CD8-positive, alpha-beta memory T cell (primary cell): ENCODE measurements at regions not wholly inside any gene's neighbourhood (a gene's known extent, or its start where the extent isn't known, plus 50 kb on each side); places are given as distances from the start of the nearest gene placed in this dataset.
A peak's percentile ranks its signal among the peaks of the same experiment; 100 is the strongest.
"Not testable (repeated sequence)": the region's sequence is repeated elsewhere in the genome, so short reads cannot be mapped to it uniquely, and the experiment has no call there.

ENCODE experiments used
- CTCF ChIA-PET: fragments of 350-600 bp; sonication (Branson Sonifier 250); formaldehyde crosslinking; loops from one replicate; lab custom pipeline; 2021; ENCODE audit warnings: antibody characterized with exemption; lab: Charles Lee
- POLR2A ChIA-PET: fragments of 350-600 bp; sonication (Branson Sonifier 250); formaldehyde crosslinking; loops from one replicate; lab custom pipeline; 2021; ENCODE audit warnings: antibody characterized with exemption; lab: Charles Lee
- DNase-seq, 5 donors: peaks; one replicate each; pipeline versions ENCODE4 v3.0.0 to v3.0.0-alpha.2; 2020 to 2022; ENCODE audit warnings: mixed read lengths in 1 of 5
- H3K27ac ChIP-seq: one replicate; pipeline ENCODE4 v1.7.0; 2013; ENCODE audit warnings: low read depth, mild to moderate bottlenecking, low read length, moderate library complexity
- H3K27me3 ChIP-seq: 2 replicates; pipeline ENCODE4 v1.7.0; 2013; ENCODE audit warnings: low read length, mild to moderate bottlenecking; ENCODE audit not compliant: insufficient read depth, poor library complexity, severe bottlenecking
- H3K36me3 ChIP-seq: 2 replicates; pipeline ENCODE4 v1.7.0; 2013; ENCODE audit warnings: mild to moderate bottlenecking, low read length, moderate library complexity; ENCODE audit not compliant: insufficient read depth
- H3K4me1 ChIP-seq: 2 replicates; pipeline ENCODE4 v1.7.0; 2013; ENCODE audit warnings: mild to moderate bottlenecking, low read length, moderate library complexity; ENCODE audit not compliant: insufficient read depth
- H3K4me3 ChIP-seq: 2 replicates; pipeline ENCODE4 v1.7.0; 2013; ENCODE audit warnings: mild to moderate bottlenecking, low read length
- H3K9me3 ChIP-seq: 2 replicates; pipeline ENCODE4 v1.7.0; 2013; ENCODE audit warnings: mild to moderate bottlenecking, low read length
- H3K27ac Mint-ChIP-seq, 8 donors: one replicate each; pipeline ENCODE4 v1.8.0; 2020 to 2021; ENCODE audit warnings: mixed read lengths in 8 of 8, mild to moderate bottlenecking in 6 of 8, inconsistent platforms in 3 of 8, moderate library complexity in 3 of 8
- H3K27me3 Mint-ChIP-seq, 2 donors: one replicate each; pipeline ENCODE4 v1.8.0; 2020 to 2021; ENCODE audit warnings: mixed read lengths in 2 of 2, mild to moderate bottlenecking in 1 of 2, moderate library complexity in 1 of 2
- H3K36me3 Mint-ChIP-seq, 3 donors: one replicate each; pipeline ENCODE4 v1.8.0; 2020 to 2021; ENCODE audit warnings: mixed read lengths in 3 of 3, inconsistent platforms in 1 of 3, mild to moderate bottlenecking in 1 of 3
- H3K4me1 Mint-ChIP-seq, 3 donors: one replicate each; pipeline ENCODE4 v1.8.0; 2020 to 2021; ENCODE audit warnings: mixed read lengths in 3 of 3, inconsistent platforms in 1 of 3, mild to moderate bottlenecking in 1 of 3
- H3K4me3 Mint-ChIP-seq, 7 donors: one replicate each; pipeline ENCODE4 v1.8.0; 2020 to 2021; ENCODE audit warnings: mixed read lengths in 7 of 7, mild to moderate bottlenecking in 6 of 7, moderate library complexity in 4 of 7, inconsistent platforms in 2 of 7
- H3K9me3 Mint-ChIP-seq, 5 donors: one replicate each; pipeline ENCODE4 v1.8.0; 2020 to 2022; ENCODE audit warnings: mixed read lengths in 5 of 5, mild to moderate bottlenecking in 3 of 5, moderate library complexity in 2 of 5, inconsistent platforms in 1 of 5

- ChIA-PET CTCF (no interaction called here), POLR2A (no interaction called here)
- Mint-ChIP-seq H3K27me3 (no peaks in the 10 kb centered on the region), H3K36me3 (no peaks in the 10 kb centered on the region), H3K9me3 (peaks cover 0 to 4% (median 3%) of the 10 kb centered on the region in 5 donors), H3K4me1 (no peaks in the 10 kb centered on the region), H3K4me3 (no peak overlapping the region), H3K27ac (no peak overlapping the region)
- Histone ChIP-seq H3K4me3 (no peak overlapping the region), H3K36me3 (no peaks in the 10 kb centered on the region), H3K9me3 (no peaks in the 10 kb centered on the region), H3K27me3 (no peaks in the 10 kb centered on the region), H3K27ac (no peak overlapping the region), H3K4me1 (no peaks in the 10 kb centered on the region)
- no peak for DNase-seq
These were observed 212.4 kb upstream of the SPAG17 start for GRCh38 chr1:118397496-118397859.

- Mint-ChIP-seq H3K27ac (no peak overlapping the region), H3K4me3 (no peak overlapping the region), H3K36me3 (no peaks in the 10 kb centered on the region), H3K9me3 (peaks cover 0 to 4% (median 3%) of the 10 kb centered on the region in 5 donors), H3K27me3 (no peaks in the 10 kb centered on the region), H3K4me1 (no peaks in the 10 kb centered on the region)
- Histone ChIP-seq H3K9me3 (no peaks in the 10 kb centered on the region), H3K4me3 (no peak overlapping the region), H3K4me1 (no peaks in the 10 kb centered on the region), H3K27ac (no peak overlapping the region), H3K36me3 (no peaks in the 10 kb centered on the region), H3K27me3 (no peaks in the 10 kb centered on the region)
- CTCF ChIA-PET = no interaction called here
- no peak for DNase-seq
- POLR2A ChIA-PET = no interaction called here
These were observed 211.9 kb upstream of the SPAG17 start for GRCh38 chr1:118396829-118397495.

- no peaks in the 10 kb centered on the region for H3K27me3 Mint-ChIP-seq
These were observed 211.3 kb upstream of the SPAG17 start for GRCh38 chr1:118396279-118396678.

GRCh38 chr1:118395430-118395991 lies 210.5 kb upstream of the SPAG17 start:
- Histone ChIP-seq H3K27ac (no peak overlapping the region), H3K36me3 (no peaks in the 10 kb centered on the region), H3K4me3 (no peak overlapping the region), H3K9me3 (no peaks in the 10 kb centered on the region), H3K27me3 (no peaks in the 10 kb centered on the region), H3K4me1 (no peaks in the 10 kb centered on the region)
- no peaks in the 10 kb centered on the region for H3K36me3 Mint-ChIP-seq
- DNase-seq = no peak
- no peaks in the 10 kb centered on the region for H3K4me1 Mint-ChIP-seq
- no peaks in the 10 kb centered on the region for H3K27me3 Mint-ChIP-seq
- H3K9me3 Mint-ChIP-seq = peaks cover 0 to 4% (median 3%) of the 10 kb centered on the region in 5 donors
- ChIA-PET CTCF (no interaction called here), POLR2A (no interaction called here)
- no peak overlapping the region for H3K27ac Mint-ChIP-seq
- H3K4me3 Mint-ChIP-seq = no peak overlapping the region

More at GRCh38 chr1:118396279-118396678, 211.3 kb upstream of the SPAG17 start:
- POLR2A ChIA-PET = no interaction called here
- no peaks in the 10 kb centered on the region for H3K27me3 ChIP-seq
- no peak overlapping the region for H3K4me3 ChIP-seq
- Mint-ChIP-seq H3K4me3 (no peak overlapping the region), H3K4me1 (no peaks in the 10 kb centered on the region), H3K9me3 (peaks cover 0 to 4% (median 3%) of the 10 kb centered on the region in 5 donors), H3K36me3 (no peaks in the 10 kb centered on the region), H3K27ac (no peak overlapping the region)
- DNase-seq = no peak
- H3K4me1 ChIP-seq = no peaks in the 10 kb centered on the region
- no peaks in the 10 kb centered on the region for H3K9me3 ChIP-seq
- H3K36me3 ChIP-seq = no peaks in the 10 kb centered on the region
- CTCF ChIA-PET = no interaction called here
- no peak overlapping the region for H3K27ac ChIP-seq

- Histone ChIP-seq H3K4me3 (no peak overlapping the region), H3K36me3 (no peaks in the 10 kb centered on the region), H3K27ac (no peak overlapping the region), H3K9me3 (no peaks in the 10 kb centered on the region), H3K4me1 (no peaks in the 10 kb centered on the region), H3K27me3 (no peaks in the 10 kb centered on the region)
- no peaks in the 10 kb centered on the region for H3K36me3 Mint-ChIP-seq
- H3K27me3 Mint-ChIP-seq = no peaks in the 10 kb centered on the region
- ChIA-PET POLR2A (no interaction called here), CTCF (no interaction called here)
- peaks cover 0 to 3% (median 0%) of the 10 kb centered on the region in 5 donors for H3K9me3 Mint-ChIP-seq
- H3K4me3 Mint-ChIP-seq = no peak overlapping the region
- no peaks in the 10 kb centered on the region for H3K4me1 Mint-ChIP-seq
- no peak overlapping the region for H3K27ac Mint-ChIP-seq
- DNase-seq = no peak
These were observed 205.9 kb upstream of the SPAG17 start for GRCh38 chr1:118390955-118391354.

GRCh38 chr1:118388301-118388959 lies 203.4 kb upstream of the SPAG17 start:
- Mint-ChIP-seq H3K4me1 (no peaks in the 10 kb centered on the region), H3K27ac (no peak overlapping the region), H3K4me3 (no peak overlapping the region), H3K36me3 (no peaks in the 10 kb centered on the region), H3K27me3 (no peaks in the 10 kb centered on the region), H3K9me3 (peaks cover 0 to 3% (median 0%) of the 10 kb centered on the region in 5 donors)
- Histone ChIP-seq H3K27me3 (no peaks in the 10 kb centered on the region), H3K36me3 (no peaks in the 10 kb centered on the region), H3K27ac (no peak overlapping the region), H3K9me3 (no peaks in the 10 kb centered on the region), H3K4me3 (no peak overlapping the region), H3K4me1 (no peaks in the 10 kb centered on the region)
- POLR2A ChIA-PET = no interaction called here
- no peak for DNase-seq
- CTCF ChIA-PET = no interaction called here

GRCh38 chr1:118381197-118381869 lies 196.3 kb upstream of the SPAG17 start:
- no peak for DNase-seq
- Mint-ChIP-seq H3K9me3 (peaks cover 3 to 10% (median 7%) of the 10 kb centered on the region in 5 donors), H3K27ac (peak overlapping the region in 1 of 8 donors; percentile 43), H3K36me3 (no peaks in the 10 kb centered on the region), H3K27me3 (no peaks in the 10 kb centered on the region), H3K4me1 (no peaks in the 10 kb centered on the region), H3K4me3 (no peak overlapping the region)
- no peaks in the 10 kb centered on the region for H3K36me3 ChIP-seq
- no peak overlapping the region for H3K27ac ChIP-seq
- H3K9me3 ChIP-seq = no peaks in the 10 kb centered on the region
- ChIA-PET CTCF (no interaction called here), POLR2A (no interaction called here)
- H3K27me3 ChIP-seq = no peaks in the 10 kb centered on the region
- no peaks in the 10 kb centered on the region for H3K4me1 ChIP-seq
- no peak overlapping the region for H3K4me3 ChIP-seq

GRCh38 chr1:118377183-118377582 lies 192.2 kb upstream of the SPAG17 start:
- H3K9me3 ChIP-seq, H3K4me1 ChIP-seq, H3K27me3 ChIP-seq, H3K27ac Mint-ChIP-seq, H3K36me3 Mint-ChIP-seq, H3K36me3 ChIP-seq, H3K27me3 Mint-ChIP-seq, POLR2A ChIA-PET, CTCF ChIA-PET, H3K27ac ChIP-seq, H3K4me3 Mint-ChIP-seq, H3K4me1 Mint-ChIP-seq, DNase-seq, H3K4me3 ChIP-seq: not testable (repeated sequence)
- H3K9me3 Mint-ChIP-seq = peaks cover 6 to 26% (median 11%) of the 10 kb centered on the region in 5 donors
